Glomerular visceral epithelial cell (primary cell): ENCODE measurements at regions not wholly inside any gene's neighbourhood (a gene's known extent, or its start where the extent isn't known, plus 50 kb on each side); places are given as distances from the start of the nearest gene placed in this dataset.
A peak's percentile ranks its signal among the peaks of the same experiment; 100 is the strongest.

Experiments
- DNase-seq: peaks from one replicate; pipeline ENCODE4 v3.0.0-alpha.2; 2016; ENCODE audit errors: extremely low spot score

GRCh38 chr5:50964746-50965653 is 298.6 kb downstream of the PARP8 start:
- no peak for DNase-seq

GRCh38 chr5:50965654-50966375 is 299.4 kb downstream of the PARP8 start:
- DNase-seq: no peak

DNA sequence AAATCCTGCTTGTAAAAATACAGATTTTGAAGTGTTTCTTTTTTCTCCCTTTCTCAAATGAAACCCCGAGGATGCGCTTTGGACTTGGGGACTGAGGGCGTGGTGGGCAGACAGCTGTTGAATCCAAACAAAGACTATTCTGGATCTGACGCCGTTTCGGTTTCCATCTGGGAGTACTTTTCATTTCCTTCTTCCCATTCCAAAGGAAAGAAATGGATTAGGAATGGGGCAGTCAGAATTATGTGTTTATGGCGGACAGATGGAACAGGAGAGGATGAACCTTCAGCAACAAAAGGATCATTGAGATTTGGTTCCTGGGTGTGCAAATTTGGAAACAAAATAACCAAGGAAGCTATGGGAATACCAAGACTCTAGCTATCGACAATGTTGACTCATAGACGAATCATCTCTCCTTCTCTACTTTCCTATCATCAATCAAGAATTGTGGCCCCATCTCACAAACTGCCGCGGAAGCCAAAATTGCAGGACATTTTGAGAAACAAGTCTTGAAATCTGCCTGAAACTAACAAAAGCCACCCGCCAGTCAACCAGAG is 300.6 kb downstream of the PARP8 start:
- DNase-seq: no peak

DNA sequence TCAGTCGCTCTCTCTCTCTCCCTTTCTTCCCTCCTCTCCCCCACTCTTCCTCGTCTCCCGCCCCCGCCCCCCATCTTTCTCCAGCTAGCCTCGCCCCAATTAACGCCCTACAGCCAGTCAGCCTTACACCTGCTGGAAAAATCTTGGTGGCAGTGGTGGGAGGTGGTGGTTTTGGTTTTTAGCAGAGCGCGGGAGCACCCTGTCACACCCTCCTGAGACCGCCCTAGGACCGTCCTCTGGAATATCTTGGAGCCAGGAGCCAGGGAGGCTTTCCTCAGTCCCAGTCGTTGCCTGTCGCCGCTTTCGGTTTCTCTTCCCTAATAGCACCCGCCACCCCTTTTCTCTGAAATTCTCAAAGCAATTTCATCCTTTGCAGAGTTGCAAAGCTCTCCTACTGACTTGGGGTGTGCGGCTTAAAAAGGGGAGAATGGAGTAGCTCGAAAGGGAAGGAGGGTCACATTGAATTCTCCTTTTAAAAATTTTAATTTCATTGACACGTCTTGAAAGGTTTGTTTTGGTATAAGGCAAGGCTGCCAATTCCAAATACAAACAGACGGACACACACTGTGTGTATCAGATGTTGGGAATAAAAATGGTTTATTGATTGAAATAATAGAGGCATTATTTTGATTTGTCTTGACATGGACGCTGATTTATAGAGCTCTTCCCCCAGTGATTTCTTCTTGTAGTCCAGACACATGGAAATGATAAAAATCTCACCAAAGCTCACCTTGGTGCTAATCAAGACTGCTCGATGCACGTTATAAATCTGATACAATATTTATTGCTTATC is 301.3 kb downstream of the PARP8 start:
- DNase-seq: peak; percentile 35

DNA sequence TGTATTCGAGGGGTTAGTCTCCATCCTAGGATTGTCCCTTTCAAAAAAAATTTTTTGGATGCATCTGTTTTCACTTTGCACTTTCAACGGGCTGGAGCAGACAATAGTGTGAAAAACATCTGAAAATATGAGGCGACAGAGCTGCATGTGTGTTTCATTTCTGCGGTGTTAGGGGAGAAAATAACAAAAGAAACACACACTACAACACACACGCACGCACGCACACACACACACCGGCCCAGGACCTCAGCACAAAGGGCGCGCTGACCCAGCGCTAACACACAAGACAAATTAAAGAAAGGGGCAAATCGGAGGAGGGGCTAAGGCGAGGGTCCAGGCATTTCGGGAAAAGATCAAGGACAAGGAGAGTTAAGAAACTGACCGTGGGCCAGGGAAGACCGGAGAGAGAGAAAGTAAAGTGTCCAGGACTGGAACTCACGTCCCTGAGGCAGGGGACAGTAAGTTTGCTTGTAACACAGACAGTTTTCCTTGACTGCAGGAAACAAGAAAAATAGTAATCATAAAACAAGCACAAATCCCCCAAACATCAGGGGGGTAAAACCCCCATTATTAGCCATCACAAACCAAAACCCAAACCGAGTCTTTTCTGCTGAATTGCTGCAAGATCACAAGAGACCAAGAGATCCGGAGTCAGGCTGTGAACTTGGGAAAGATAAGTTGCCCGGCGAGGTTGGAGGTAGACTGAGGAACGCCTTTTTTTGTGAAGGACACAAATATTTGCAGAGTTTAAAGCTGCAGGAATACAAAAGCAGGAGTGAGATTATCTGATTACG is 302.1 kb downstream of the PARP8 start:
- DNase-seq: no peak

DNA sequence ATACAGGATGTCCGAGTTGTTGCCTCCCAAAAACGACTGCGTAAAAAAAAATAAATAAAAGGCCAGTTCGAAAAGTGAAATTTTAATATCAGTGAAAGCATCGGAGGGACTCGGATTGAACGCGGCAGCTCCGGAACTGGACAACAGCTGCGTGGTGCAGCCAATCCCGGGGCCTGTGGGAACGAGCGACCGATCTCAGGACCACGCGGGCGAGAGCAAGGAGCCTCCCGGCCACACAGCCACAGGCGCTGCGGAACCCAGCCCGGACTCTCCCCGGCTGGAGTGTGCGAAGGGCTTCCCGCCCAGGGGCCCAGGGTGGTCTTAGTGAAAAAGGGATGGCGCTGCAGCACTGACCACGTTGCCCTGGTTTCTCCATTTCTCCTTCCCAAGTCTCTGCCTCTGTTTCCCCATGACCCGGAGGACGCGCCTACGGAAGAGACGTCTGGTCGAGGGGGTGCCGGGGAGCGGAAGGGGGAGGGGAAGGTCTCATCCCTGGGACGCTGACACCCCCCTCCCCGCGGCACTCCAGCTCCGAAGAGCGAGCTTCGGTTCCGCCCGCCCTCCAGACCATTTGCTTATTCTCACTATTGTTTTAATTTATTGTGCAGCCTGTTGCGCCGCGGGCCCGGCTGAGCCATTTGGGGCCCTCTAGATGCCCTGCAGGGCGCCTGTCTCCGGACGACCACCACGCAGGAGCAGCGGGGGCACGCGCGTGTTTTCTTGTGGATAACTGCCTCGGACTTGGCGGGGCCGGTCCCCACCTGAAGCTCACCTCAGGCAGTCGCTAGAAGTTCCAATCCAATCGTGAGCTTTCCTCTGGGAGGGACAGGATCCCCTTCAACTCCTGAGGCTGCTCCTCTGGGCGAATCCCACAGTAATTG is 303.0 kb downstream of the PARP8 start:
- no peak for DNase-seq

DNA sequence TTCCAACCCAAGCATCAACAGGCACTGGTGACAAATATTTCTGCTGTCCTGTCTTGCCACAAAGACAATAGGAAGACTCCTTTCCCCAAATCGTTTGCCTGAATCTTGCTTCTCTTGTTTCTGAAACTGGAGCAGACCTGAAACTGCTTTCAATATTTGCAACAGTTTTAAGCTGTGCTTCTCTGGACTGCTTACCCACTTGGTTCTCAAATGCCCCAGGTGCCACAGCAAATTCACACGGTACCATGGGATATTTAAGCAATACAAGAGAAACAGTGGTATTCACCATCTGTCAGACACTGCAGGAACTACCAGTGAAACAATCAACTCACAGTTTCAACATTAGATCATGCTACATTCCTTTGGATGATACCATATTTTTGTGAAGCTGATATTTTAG is 309.4 kb downstream of the PARP8 start:
- DNase-seq: no peak

DNA sequence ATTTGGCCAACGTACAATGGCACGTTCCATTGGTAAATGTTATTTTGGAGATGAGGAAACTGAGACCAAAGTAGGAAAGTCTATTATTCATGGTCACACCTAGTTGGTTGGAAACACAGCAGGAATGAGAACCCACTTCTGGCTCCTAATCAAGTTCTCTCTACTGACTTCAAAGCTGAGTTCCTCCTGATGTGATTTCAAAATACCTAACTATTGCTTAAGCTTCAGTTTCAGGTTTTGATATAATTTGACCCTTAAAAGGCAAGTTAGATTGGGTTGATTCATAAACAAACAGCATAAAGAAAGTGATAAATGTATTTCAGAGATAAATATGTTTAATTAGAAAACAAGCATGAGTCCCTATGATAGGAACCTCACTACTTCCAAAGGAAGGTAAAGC is 312.5 kb downstream of the PARP8 start:
- DNase-seq: no peak

- DNase-seq: no peak
Observed at GRCh38 chr5:50984640-50985039, 318.2 kb downstream of the PARP8 start.

- DNase-seq: no peak
Observed at GRCh38 chr5:50990296-50990924, 324.0 kb downstream of the PARP8 start.

GRCh38 chr5:50995285-50995942 is 329.0 kb downstream of the PARP8 start:
- DNase-seq: no peak

GRCh38 chr5:51001227-51001923 is 334.9 kb downstream of the PARP8 start:
- no peak for DNase-seq

DNA sequence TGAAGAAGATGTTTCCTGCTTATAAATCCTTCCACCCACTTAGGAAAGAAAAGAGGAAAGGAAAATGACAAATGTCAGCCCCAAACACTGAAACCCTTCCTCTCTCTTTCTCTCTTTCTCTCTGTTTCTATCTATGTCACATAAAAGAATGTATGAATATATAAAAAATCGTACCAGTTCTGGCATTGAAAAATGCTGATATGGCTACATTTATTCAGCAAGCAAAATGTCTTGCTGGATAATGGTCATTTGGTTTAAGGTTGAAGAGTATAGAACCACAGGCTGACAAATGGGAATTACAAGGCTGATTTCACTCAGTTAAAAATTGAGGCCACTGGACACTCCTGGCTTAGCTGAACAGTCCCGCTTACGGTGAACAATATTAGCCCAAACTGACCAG is 335.9 kb downstream of the PARP8 start:
- no peak for DNase-seq

DNA sequence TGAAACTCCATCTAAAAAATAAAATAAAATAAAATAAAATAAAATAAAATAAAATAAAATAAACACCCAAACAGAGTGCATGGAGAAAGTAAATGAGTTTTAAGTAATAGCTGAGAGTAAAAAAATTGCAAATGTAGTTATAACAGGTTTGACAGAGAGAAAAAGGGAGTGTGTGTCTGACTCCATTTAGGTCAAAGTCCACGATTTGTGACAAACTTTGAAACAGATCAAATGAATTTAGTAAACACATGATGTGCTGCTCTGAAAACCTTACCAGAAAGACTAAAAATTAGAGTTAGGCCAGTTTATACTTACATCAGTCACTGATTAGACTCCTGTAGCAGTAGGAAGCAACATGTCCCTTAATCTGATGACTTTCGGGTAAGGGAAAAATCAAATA is 346.6 kb downstream of the PARP8 start:
- DNase-seq: no peak

GRCh38 chr5:51018423-51018822 is 352.0 kb downstream of the PARP8 start:
- DNase-seq: peak; percentile 1

- DNase-seq: no peak
Observed at GRCh38 chr5:51024263-51024662, 357.8 kb downstream of the PARP8 start.

DNA sequence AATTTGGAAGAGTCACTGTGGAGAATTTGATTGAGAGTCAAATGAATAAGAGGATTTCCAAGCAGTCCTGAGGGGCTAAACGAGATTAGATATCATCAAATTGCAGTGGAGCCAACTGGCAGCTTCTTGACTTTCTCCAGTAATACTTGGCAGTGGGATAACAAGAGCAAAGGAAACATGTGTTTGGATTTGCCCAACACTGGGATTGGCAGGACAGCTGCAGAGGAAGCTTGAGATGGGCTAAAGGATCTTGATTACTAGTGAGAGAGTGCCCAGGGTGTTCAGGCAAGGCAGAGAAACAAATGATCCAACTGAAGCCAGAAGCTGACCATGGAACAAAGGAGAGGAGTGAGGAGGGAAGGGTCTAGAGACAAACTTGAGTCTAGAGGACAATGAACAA is 356.0 kb upstream of the ISL1 start:
- DNase-seq: no peak

- DNase-seq: no peak
Observed at GRCh38 chr5:51028394-51028793, 354.9 kb upstream of the ISL1 start.

DNA sequence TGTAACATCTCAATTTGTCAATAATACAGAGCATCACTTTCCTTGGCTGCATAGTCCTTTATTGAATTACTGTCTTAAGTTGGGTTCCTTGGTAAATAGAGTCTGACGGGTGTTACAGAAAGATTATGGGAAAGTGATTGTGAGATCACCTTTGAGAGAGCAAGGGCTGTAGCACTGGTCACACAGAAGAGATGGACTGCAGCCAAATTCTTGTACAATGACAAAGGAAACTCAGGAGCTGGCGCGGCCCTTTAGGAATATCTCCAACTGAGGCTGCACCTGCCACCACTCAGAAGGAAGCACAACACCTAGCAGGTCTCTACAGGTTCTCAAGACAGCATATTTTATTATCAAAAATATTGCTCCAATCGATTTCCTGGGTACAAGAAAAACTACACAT is 350.0 kb upstream of the ISL1 start:
- DNase-seq: no peak
